Stomach (tissue), 8 donors: ENCODE measurements at regions not wholly inside any gene's neighbourhood (a gene's known extent, or its start where the extent isn't known, plus 50 kb on each side); places are given as distances from the start of the nearest gene placed in this dataset.

Experiments
- DNase-seq, 2 donors: peaks; one replicate each; pipeline versions ENCODE4 v3.0.0 to v3.0.0-alpha.2; 2013 to 2019
- H3K27ac ChIP-seq, 5 donors: fragments of 200-600 bp in 4 of 5; sonication (generic) in 4 of 5; one replicate each; pipeline ENCODE4 v1.5.1; 2013 to 2019; ENCODE audit warnings: mild to moderate bottlenecking in 1 of 5, moderate library complexity in 1 of 5
- H3K27me3 ChIP-seq, 3 donors: fragments of 200-600 bp; sonication (generic); one replicate each; pipeline ENCODE4 v1.5.1; 2017 to 2019; ENCODE audit warnings: mixed run types in 1 of 3
- H3K36me3 ChIP-seq, 4 donors: fragments of 200-600 bp; sonication (generic); 1 replicate in 3 of 4; 2 replicates in 1 of 4; pipeline ENCODE4 v1.5.1; 2016 to 2019
- H3K4me1 ChIP-seq, 4 donors: fragments of 200-600 bp; sonication (generic); one replicate each; pipeline ENCODE4 v1.5.1; 2016 to 2019
- H3K4me3 ChIP-seq, 4 donors: fragments of 200-600 bp; sonication (generic) in 3 of 4; one replicate each; pipeline ENCODE4 v1.5.1; 2016 to 2019; ENCODE audit warnings: mild to moderate bottlenecking in 1 of 4
- H3K9me3 ChIP-seq, 4 donors: fragments of 200-600 bp; sonication (generic); one replicate each; pipeline ENCODE4 v1.5.1; 2016 to 2019
- CTCF ChIP-seq, 7 experiments: fragments of 450-650 bp in 4 of 7; fragments of 200-600 bp in 3 of 7; sonication (generic) in 3 of 7; IDR thresholded peaks; one replicate each; pipeline ENCODE4 v1.5.1; 2016 to 2019; ENCODE audit warnings: antibody characterized with exemption in 7 of 7, control low read depth in 2 of 7, mild to moderate bottlenecking in 1 of 7
- EP300 ChIP-seq: sonication (generic); formaldehyde crosslinking; IDR thresholded peaks from one replicate; pipeline ENCODE4 v1.6.1; 2017; ENCODE audit warnings: antibody characterized with exemption
- POLR2A ChIP-seq, 4 donors: fragments of 450-650 bp; IDR thresholded peaks; one replicate each; pipeline ENCODE4 v1.6.1; 2016; ENCODE audit warnings: antibody characterized with exemption in 4 of 4, control low read depth in 2 of 4, mild to moderate bottlenecking in 1 of 4, moderate library complexity in 1 of 4
- POLR2AphosphoS5 ChIP-seq, 3 donors: sonication (generic); formaldehyde crosslinking; IDR thresholded peaks; one replicate each; pipeline ENCODE4 v1.6.1; 2016; ENCODE audit warnings: antibody characterized with exemption in 3 of 3
- WGBS, 5 donors: extraction: QIAGEN DNeasy Blood & Tissue Kit in 3 of 5; methylation state at CpG; one replicate each; pipeline versions ENCODE4 v1.1.5 to v1.1.7; 2013 to 2018; 5-methylcytosine and 5-hydroxymethylcytosine counted together
- intact Hi-C: fragments of 100-400 bp; cut with DNase I; formaldehyde crosslinking; loops from one replicate; pipeline ENCODE4 v1.15.1; 2023; ENCODE audit warnings: low total_unique reads
- donor health status: healthy with polysubstance abuse.
- donor health status: Bipolar disorder and iron deficiency.
- donor health status: healthy.

- no peak overlapping the region for H3K4me3 ChIP-seq
- H3K36me3 ChIP-seq, result no peaks in the 10 kb centered on the region
- H3K9me3 ChIP-seq, result peaks cover 0 to 6% (median 0%) of the 10 kb centered on the region in 4 donors
- no peaks in the 10 kb centered on the region for H3K4me1 ChIP-seq
- TF ChIP-seq CTCF (IDR thresholded peaks at IDR 0.05) (no peak), POLR2AphosphoS5 (IDR thresholded peaks at IDR 0.05) (no peak), POLR2A (IDR thresholded peaks at IDR 0.05) (no peak), EP300 (no peak)
- no peaks in the 10 kb centered on the region for H3K27me3 ChIP-seq
- intact Hi-C loops, result no loop called here
- DNase-seq, result peak in 1 of 2 donors; percentile 4
- no peak overlapping the region for H3K27ac ChIP-seq
- WGBS, 5 donors, result 61 to 70% (median 66%) methylated on average over 2 of the region's 2 CpGs
These were observed 583.4 kb upstream of the ROBO1 start for GRCh38 chr3:80351201-80351600.

GRCh38 chr3:80350771-80351170 is 583.0 kb upstream of the ROBO1 start:
- Histone ChIP-seq H3K27ac (no peak overlapping the region), H3K9me3 (peaks cover 0 to 10% (median 0%) of the 10 kb centered on the region in 4 donors), H3K36me3 (no peaks in the 10 kb centered on the region), H3K4me3 (no peak overlapping the region), H3K27me3 (no peaks in the 10 kb centered on the region), H3K4me1 (no peaks in the 10 kb centered on the region)
- WGBS, 5 donors, result 77 to 89% (median 84%) methylated on average over 2 to 4 of the region's 4 CpGs
- DNase-seq, result no peak
- TF ChIP-seq CTCF (IDR thresholded peaks at IDR 0.05) (no peak), POLR2AphosphoS5 (IDR thresholded peaks at IDR 0.05) (no peak), POLR2A (IDR thresholded peaks at IDR 0.05) (no peak), EP300 (no peak)
- intact Hi-C loops, result no loop called here

GRCh38 chr3:80338366-80338765 is 570.6 kb upstream of the ROBO1 start:
- no peak overlapping the region for H3K27ac ChIP-seq
- H3K27me3 ChIP-seq, result no peaks in the 10 kb centered on the region
- H3K4me1 ChIP-seq, result no peaks in the 10 kb centered on the region
- no peaks in the 10 kb centered on the region for H3K36me3 ChIP-seq
- no peak for TF ChIP-seq POLR2AphosphoS5 (IDR thresholded peaks at IDR 0.05)
- TF ChIP-seq EP300, result no peak
- TF ChIP-seq POLR2A (IDR thresholded peaks at IDR 0.05), result no peak
- TF ChIP-seq CTCF (IDR thresholded peaks at IDR 0.05), result no peak
- intact Hi-C loops, result no loop called here
- 54 to 84% (median 70%) methylated on average over 4 of the region's 4 CpGs; no CpG with 5 or more reads in 1 of the 5 donors for WGBS, 5 donors
- H3K9me3 ChIP-seq, result peaks cover 0 to 16% (median 4%) of the 10 kb centered on the region in 4 donors
- no peak for DNase-seq
- H3K4me3 ChIP-seq, result no peak overlapping the region

GRCh38 chr3:80334534-80334933 is 566.7 kb upstream of the ROBO1 start:
- H3K36me3 ChIP-seq, result no peaks in the 10 kb centered on the region
- WGBS, 5 donors, result 84 to 93% (median 91%) methylated on average over 2 of the region's 2 CpGs
- no peaks in the 10 kb centered on the region for H3K4me1 ChIP-seq
- no peak for DNase-seq
- H3K4me3 ChIP-seq, result no peak overlapping the region
- no peaks in the 10 kb centered on the region for H3K27me3 ChIP-seq
- peaks cover 0 to 15% (median 4%) of the 10 kb centered on the region in 4 donors for H3K9me3 ChIP-seq
- intact Hi-C loops, result no loop called here
- TF ChIP-seq EP300 (no peak), CTCF (IDR thresholded peaks at IDR 0.05) (no peak), POLR2AphosphoS5 (IDR thresholded peaks at IDR 0.05) (no peak), POLR2A (IDR thresholded peaks at IDR 0.05) (no peak)
- H3K27ac ChIP-seq, result no peak overlapping the region
